ENCODE measurements at regions not wholly inside any gene's neighbourhood (a gene's known extent, or its start where the extent isn't known, plus 50 kb on each side); places are given as distances from the start of the nearest gene placed in this dataset.
"Not testable (repeated sequence)": the region's sequence is repeated elsewhere in the genome, so short reads cannot be mapped to it uniquely, and the experiment has no call there.

DNA sequence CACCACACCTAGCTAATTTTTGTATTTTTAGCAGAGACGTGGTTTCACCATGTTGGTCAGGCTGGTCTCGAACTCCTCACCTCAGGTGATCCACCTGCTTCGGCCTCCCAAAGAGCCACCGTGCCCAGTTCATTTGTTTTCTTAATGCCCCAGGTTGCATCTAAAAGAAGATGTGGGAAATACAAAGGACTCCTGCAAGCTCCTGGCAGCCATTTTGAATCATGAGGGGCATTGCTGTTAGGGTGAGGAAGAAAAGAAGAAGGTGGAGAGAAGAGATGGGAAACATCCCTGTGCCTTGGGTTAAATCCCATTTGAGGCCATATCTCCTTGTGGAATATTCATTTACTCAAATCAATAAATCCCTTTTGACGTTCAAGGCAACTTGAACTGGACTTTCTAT lies 365.3 kb upstream of the ERCC4 start:
- DNase-seq, result no peak

DNA sequence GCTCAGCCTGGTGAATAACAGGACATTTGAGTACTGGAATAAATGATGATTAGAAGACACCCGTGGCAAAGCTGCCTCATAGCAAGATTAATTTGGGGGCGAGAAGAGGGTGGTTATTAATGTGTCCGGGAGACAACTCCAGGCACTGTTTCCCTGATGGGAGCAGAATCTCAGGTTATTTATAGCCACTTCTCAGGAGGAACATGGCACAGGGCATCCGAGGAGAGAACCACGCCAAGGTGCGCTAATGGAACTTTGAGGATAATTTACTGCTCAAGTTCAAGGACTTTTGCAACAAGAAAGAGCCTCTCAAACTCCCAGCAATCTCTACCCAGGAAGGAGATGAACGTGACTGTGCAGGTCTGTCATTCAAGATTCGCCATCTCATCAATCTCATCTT lies 362.5 kb upstream of the ERCC4 start:
- no peak for DNase-seq

DNA sequence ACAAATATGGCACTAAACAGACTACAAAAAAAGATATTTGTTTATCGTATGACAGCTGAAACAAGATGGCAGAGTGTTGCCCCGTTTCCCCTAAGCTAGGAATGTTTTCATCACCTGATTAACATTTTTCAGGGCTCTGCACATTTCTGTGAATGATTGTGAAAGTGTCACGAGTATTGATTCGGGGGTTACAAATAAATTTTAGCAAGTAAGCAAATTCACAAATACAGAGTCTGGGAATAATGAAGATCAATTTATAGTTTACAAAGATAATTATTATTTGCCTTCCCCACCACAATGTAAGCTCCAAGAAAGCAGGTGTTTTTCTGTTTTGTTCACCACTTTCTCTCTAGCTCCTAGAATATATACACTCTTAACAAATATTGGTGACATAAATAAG lies 361.2 kb upstream of the ERCC4 start:
- DNase-seq, result no peak

DNA sequence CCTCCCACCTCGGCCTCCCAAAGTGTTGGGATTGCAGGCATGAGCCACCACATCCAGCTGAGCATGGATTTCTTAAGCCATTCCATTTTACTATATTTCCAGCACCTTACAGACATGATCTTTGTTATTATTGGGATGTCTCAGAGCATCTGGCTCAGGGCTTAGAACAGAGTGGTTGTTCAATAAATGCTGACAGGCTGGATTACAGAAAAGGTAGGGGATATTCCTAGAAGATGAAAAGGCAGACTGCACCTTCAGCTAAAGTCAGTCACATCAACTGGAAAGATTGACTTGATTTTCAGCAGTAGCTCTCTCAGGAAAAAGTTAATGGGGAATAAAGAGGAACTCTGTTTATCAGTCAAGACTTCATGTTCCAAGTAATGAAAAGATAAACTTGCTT lies 360.3 kb upstream of the ERCC4 start:
- no peak for DNase-seq

DNA sequence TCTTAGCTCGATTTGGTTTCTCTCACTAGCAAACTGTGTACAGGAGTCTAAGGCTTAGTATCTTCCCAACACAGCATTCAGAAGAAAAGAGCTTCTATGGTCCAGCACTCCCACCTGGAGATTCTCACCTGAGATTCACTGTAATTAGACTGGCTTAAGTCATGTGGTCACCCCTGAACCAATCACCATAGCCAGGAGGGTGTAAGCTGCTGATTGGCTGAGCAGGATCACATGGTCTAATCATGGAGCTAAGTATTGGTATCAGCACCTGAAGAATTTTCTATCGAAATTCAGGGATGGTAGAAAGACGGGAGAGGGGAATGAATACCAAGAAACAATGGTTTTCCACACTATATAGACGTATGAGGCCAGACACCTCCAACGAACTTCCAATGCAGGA lies 359.8 kb upstream of the ERCC4 start:
- no peak for DNase-seq

DNA sequence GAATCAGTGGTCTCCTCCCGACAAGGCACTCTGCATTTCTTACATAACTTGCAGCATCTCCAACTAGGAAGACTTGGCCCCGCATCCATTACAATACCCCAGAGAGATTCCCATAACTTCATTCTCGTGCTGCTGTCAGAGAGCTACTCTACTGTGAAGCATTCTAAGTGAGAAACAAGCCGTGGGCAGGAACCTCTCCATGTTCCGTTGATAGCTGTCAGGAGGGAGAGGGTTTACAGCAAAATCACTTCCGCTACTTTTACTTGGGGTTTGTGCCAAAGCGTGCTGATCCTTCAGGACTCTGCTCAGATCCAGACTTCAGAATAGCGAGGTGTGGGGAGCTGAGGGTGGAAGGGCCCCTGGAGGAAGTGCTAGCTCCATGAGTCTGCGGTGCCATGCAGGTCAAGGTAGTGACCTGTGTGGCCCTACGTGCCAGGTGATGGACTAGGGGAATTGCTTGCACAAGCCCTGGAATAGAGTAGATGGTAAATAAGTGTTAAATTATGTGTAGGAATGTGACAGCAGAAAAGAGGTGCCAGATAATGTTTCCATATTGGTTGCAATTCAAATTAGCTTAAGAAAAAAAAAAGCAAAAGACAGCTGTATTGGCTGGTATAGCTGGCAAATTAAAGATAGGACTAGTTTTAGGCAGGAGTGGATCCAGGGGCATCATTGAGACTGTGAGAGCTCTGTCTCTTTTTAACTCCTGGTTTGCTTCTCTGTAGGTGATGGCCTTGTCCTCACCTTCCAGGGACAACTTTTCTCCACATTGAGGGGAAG lies 358.5 kb upstream of the ERCC4 start:
- no peak for DNase-seq

DNA sequence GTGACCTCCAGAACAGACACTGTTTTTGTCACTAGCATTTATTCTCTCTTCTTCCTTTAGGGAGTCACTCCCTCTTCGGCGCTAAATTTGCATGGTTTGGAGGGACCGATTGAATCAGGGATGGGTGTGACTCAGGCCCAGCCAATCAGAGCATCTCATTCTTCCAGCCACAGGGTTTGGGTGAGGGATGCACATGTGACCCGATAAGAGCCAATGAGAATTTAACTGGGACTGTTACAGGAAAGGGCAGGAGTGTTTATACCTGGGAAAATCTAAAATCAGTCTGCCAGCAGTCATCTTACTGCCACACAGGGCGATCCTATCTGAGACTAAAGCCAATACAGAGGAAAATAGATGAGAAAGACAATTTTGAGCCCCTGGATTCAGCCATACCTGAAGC lies 351.2 kb upstream of the ERCC4 start:
- DNase-seq, result no peak

DNA sequence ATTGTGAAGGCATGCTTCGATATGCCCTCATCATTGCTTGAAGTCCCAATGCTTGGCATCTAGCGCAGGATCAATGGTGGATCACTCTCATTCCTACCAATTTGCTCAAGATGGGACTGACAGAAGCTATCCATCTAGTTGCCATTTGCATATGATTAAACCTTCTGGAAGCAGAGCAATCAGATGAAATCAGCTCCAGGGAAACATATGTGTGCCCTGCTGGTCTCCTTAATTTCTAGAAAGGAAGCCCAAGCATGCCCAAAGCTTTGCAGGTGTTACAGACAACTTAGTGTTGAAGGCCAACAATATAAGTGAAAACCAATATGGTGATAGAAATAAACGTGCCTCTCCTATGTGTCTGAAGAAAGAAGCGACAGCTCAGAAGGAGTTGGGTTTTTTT lies 350.0 kb upstream of the ERCC4 start:
- DNase-seq, result no peak

DNA sequence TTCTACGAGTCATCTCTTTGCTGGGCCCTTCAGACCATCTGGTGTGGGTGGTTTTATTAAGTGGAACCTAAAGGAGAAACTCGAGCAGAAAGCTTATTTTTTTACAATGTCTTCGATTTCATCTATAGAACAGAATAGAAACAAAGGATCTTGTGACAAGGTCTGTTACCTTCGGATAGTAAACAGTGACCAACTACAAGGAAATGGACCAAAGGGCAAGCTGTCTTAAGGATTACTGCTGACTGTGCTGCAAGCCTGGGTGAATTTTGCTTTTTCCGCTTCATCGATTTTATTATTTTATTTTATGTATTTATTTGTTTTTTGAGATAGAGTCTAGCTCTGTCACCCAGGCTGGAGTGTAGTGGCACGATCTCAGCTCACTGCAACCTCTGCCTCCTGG lies 348.9 kb upstream of the ERCC4 start:
- no peak for DNase-seq

DNA sequence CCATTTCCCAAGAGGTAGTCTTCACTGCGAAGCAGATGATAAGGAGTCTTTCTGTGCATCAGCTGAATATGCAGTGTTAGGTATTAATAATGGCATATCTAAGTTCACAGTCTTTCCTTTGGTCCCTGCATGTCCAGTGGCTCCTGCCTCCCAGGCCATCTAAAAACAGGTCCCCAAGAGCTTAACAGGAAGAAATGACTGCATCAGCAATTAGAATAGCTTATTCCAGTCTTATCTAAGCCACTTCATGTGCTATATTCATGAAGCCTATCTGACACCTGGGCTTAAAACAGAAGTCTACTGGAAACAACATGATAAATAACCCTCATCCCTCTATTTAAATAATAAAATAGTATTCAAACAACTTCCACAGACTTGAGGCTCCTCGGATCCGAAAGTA lies 346.1 kb upstream of the ERCC4 start:
- DNase-seq, result no peak

DNA sequence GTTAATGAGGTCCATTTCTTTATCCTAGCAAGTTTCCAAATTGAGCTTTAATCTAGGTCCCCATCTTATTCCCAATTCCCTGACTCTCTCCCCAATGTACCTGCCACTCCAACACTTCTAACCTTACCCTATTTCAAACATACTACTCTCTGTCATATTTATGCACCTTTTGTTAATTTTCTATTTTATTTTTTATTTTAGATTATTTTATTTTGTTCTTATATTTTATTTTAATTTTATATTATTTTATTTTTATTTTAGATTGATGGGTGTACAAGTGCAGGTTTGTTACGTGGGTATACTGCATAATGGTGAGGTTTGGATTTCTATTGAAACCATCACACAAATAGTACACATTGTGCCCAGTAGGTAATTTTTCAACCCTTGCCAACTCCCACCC lies 333.9 kb upstream of the ERCC4 start:
- no peak for DNase-seq

DNA sequence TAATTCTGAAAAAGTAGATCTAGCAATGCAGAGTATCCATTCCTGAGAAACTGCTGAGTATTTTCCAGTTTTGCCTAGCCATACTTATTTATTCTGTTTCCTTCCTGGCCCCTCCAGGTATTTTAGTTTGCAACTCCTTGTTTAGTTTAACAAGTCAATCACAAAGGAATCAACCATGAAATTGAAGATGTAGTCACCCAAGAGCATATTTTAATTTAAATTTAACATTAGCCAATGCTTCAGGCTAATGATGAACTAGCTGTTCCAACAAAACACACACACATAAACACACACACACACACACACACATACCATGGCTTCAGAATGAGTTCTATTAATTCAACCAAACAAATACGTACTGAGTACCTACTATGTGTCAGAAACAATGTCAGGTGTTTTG lies 332.8 kb upstream of the ERCC4 start:
- DNase-seq, result no peak

DNA sequence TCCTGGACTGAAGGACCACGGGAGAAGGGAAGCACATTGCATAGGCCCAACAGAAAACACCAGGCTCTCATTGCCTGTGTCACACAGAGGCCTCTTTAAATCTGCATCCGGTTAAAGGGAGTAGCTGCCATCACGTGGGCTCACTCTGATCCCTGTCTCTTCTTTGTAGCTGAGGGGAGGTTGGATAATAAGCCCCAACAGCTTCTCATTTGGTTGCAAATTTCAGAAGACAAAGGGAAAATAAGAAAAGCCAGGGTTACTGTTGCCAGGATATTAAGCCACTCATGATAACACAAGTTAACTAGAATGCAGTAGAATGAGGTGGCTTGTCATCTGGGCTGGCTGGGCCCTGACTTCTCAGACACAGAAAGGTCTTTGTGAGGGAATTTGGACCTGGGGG lies 325.1 kb upstream of the ERCC4 start:
- no peak for DNase-seq

DNA sequence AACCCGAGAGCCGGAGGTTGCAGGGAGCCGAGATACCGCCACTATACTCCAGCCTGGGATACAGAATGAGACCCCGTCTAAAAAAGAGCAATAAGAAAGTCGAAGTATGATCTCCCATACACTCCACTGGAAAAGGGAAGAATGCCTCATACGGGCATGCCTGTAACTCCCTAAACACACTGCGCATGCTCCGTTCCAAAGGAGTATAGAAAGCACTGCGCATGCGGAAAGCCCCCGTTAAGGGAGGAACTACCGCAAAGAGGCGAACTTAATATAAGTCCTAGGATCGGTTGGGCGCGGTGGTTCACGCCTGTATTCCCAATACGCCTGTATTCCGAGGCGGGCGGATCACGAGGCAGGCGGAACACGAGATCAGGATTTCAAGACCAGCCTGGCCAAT lies 313.1 kb upstream of the ERCC4 start:
- no peak for DNase-seq

DNA sequence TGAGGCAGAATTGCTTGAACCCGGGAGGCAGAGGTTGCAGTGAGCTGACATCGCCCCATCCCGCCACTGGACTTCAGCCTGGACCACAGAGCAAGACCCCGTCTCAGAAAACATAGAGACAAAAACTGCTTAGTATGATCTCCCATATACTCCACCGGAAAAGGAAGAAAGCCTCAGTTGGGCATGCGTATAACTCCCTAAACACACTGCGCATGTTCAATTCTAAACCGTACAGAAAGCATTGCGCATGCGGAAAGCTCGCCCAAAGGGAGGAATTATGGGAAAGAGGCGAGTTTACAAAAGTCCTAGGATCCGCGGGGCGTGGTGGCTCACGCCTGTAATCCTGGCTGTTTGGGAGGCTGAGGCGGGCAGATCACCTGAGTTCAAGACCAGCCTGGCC lies 312.7 kb upstream of the ERCC4 start:
- no peak for DNase-seq

DNA sequence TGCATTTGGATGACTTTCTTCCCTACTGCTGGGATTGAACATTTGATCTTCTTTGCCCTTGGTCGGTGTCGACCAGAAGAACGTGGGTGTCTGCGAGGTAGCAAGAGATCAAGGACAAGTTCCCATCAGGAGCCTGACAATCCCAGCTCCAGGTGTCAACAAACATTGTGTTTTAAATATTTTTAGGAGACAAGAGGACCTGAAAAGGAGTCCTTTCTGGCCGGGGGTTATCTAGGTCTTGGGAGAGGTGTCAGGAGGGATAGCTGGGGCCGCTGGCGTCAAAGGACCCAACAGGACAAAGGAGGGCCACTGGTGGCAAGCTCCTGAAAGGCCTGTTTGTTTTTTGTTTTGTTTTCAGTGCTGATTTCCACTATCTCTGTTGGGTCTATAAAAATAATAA lies 308.4 kb upstream of the ERCC4 start:
- no peak for DNase-seq

DNA sequence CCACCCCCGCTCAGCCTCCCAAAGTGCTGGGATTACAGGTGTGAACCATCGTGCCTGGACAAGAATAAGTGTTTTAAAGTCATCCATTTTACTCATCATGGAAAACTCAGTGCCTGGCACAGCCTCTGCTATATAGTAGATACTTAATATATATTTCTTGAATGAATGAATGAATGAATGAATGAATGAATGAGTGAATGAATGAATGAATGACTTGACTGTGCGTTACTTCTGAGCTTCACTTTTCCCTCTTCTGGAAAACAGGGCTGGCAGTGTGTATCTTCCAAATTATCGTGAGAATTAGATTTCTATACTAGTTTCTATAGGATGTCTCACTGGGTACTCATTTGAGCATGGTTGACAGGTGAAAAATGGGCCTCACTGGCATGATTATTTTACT lies 307.3 kb upstream of the ERCC4 start:
- DNase-seq, result no peak

DNA sequence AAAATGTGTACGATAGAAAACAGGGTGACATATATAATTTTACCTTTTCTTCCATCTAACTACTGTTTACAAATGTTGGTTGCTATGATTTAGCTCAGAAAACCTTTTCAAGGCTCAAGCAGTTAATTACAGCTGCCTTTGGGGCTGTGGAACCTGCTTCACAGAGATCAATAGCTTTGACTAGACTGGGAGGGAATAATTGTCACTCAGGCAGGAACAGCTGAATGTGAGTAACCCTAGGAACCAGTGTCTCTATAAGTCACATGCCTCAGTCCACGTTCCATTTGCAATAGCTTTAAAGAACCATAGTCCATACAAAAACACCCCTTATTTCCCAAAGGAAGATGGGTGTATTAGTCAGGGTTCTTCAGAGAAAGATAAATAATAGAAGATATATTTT lies 306.8 kb upstream of the ERCC4 start:
- no peak for DNase-seq

DNA sequence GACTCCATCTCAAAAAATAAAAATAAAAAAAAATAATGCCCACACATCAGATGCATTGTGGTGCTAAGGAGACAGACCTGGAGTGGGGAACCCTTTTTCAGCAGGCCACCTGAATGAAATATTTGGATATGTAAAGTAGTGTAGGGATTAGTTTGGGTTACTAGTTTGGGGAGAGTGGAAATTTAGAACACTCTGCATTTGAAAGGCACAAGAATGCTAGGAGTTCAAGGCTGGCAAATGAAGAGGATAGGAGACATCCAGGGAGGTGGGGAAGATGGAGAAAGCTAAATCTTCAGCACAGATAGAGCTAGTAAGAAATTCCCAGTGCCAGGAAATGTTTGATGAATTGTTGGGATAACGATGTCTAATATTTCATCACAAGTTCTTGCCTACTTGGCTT lies 298.3 kb upstream of the ERCC4 start:
- no peak for DNase-seq

DNA sequence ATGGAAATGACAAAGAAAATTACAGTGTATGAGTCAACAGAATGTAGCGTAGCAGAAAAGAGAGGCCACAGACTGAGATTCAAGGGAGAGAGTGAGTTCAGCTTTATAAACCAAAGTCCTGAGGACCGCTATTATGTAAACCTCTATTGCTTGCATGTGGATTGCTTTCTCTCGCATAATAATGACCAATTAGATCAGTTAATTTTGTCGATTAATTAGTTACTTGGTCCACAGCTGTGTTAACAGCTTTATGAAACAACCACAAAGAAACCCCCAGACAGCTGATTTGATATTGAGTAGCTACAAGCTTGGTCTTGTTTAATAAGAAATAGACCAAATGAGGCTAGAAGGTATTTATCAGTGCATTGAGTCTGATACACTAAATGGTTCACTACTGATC lies 291.8 kb upstream of the ERCC4 start:
- DNase-seq, result no peak

DNA sequence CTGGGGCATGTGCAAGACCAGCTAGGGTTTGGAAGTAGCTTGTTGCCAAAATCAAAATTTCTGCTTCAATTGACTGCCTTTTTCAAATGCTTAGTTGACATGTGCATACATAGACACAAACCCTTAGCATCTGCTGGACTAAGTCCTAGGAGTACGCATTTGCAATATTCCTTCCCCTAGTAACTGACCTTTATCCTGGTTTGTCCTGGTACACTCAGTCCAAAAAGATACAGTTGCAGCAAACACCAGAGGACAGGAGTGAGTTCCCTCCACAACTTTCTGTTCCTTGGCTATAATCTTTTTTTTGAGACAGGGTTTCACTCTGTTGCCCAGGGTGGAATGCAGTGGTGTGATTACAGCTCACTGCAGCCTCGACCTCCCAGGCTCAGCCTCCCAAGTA lies 290.2 kb upstream of the ERCC4 start:
- no peak for DNase-seq

DNA sequence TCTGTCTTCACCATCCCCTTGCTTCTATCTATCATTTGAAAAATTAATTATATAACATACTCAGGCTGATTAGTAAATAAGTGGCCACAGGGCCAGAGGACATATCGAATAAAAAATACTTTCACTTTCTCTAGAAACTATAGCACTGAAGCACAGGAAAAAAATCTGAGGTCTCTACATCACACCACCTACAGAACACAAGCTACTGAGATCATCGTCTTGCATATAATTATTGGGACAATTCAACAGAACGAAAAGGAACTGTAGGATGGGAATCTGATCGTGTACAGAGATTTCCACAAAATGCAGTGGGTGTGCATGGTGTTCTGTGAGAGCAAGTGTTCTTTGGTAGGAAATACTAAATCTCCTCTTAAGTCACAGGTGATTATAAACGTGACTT lies 289.6 kb upstream of the ERCC4 start:
- DNase-seq, result no peak

DNA sequence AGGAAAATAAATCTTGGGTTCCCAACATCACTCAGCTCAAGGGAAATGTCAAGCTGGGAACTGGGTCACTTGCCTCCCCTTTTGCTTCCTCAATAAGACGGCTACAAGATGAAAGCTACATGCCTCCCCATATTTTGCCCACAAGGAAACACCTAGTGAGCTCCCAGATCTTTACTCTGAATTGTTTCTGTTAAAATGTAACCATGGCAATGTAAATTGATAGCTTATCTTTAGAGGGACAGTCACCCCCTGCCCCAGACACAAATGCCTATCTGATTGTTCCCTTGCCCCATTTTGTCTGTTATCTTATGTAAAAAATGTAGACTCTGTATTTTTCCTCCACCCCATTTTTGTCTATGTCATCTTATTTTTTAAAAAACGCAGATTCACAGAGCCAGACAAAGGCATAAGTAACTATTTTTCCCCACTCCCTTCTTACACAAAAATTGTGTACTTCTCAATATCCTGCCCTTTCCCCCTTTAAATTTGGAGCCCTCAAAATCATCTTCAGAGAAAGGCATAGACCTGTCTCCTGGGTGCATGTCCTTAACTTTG lies 288.7 kb upstream of the ERCC4 start:
- DNase-seq, result no peak

DNA sequence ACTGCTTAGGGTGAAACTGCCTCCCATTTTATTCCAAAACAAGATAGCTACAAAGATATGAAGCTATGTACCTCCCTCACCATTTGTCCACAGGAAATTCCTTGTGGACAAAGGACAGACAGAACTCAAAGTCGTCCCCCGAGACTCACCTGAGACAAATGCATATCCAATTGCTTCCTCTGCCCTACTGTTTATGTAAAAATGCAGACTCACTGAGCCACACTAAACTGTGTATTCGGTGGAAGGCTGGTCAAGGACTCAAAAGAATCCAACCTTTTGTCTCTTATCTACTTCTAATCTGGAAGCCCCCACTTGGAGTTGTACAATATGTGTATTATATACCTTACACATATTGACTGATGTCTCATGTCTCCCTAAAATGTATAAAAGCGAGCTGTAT lies 288.0 kb upstream of the ERCC4 start:
- no peak for DNase-seq

DNA sequence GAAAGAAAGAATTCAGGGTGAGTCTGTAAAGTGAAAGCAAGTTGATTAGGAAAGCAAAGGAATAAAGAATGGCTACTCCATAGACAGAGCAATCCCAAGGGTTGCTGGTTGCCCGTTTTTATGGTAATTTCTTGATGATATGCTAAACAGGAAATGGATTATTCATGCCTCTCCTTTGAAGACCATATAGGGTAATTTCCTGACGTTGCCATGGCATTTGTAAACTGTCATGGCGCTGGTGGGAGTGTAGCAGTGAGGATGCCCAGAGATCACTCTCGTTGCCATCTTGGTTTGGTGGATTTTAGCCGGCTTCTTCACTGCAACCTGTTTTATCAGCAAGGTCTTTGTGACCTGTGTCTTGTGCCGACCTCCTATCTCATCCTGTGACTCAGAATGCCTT lies 287.4 kb upstream of the ERCC4 start:
- not testable (repeated sequence) for DNase-seq
